Thoracic aorta (tissue), 2 donors: ENCODE measurements at regions not wholly inside any gene's neighbourhood (a gene's known extent, or its start where the extent isn't known, plus 50 kb on each side); places are given as distances from the start of the nearest gene placed in this dataset.

Experiments
- ATAC-seq: fragments of 150-250 bp; one replicate; pipeline ENCODE4 v1.8.0; 2017; ENCODE audit warnings: low read depth; ENCODE audit not compliant: insufficient number of reproducible peaks, low FRiP score
- DNase-seq: peaks from one replicate; pipeline ENCODE4 v3.0.0-alpha.2; 2020; ENCODE audit warnings: low spot score
- H3K27ac ChIP-seq, 2 donors: fragments of 200-600 bp; sonication (generic); 1 replicate in 1 of 2; 2 replicates in 1 of 2; pipeline ENCODE4 v1.5.1; 2016; ENCODE audit warnings: mild to moderate bottlenecking in 2 of 2, moderate library complexity in 2 of 2
- H3K27me3 ChIP-seq: fragments of 200-600 bp; sonication (generic); replicated peaks from 2 replicates; pipeline ENCODE4 v1.6.0; 2016; ENCODE audit warnings: mild to moderate bottlenecking; ENCODE audit not compliant: insufficient read depth
- H3K36me3 ChIP-seq: fragments of 200-600 bp; sonication (generic); one replicate; pipeline ENCODE4 v1.5.1; 2016
- H3K4me1 ChIP-seq, 2 donors: fragments of 200-600 bp; sonication (generic); 1 replicate in 1 of 2; 2 replicates in 1 of 2; pipeline versions ENCODE4 v1.5.1 to v1.6.0; 2016; ENCODE audit warnings: low read depth in 2 of 2, mild to moderate bottlenecking in 1 of 2; ENCODE audit not compliant: control insufficient read depth in 1 of 2
- H3K4me3 ChIP-seq: fragments of 200-600 bp; sonication (generic); 2 replicates; pipeline ENCODE4 v1.5.1; 2016; ENCODE audit warnings: mild to moderate bottlenecking
- H3K9me3 ChIP-seq: fragments of 200-600 bp; sonication (generic); 2 replicates; pipeline ENCODE4 v1.5.1; 2016
- TF ChIP-seq, protein P1 (sequence below): fragments of 200-600 bp; sonication (generic); IDR thresholded peaks from one replicate; pipeline ENCODE4 v1.5.1; 2019; ENCODE audit warnings: antibody characterized with exemption

DNA sequence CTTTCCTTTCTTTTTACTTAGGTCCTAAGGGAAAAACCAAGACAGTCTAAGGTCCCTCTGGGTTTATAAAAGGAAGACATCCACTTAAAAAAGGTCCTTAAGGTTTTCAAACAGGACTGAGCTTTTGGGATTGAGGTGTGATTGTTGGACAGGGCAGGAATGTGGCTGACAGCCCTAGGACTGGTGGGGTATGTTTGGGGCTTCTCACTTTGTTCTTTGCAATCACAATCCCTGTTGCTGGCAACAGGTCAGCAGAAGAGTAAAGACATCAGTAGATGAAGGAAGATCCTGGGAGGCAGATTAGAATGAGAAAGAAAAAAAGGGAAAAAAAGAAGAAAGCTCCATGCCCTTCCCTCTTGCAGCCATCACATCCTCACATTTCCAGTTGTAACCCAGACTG, 101.4 kb upstream of the TARS1 start:
- no peak for DNase-seq
- peaks cover 23 to 57% of the 10 kb centered on the region in 2 donors for H3K4me1 ChIP-seq
- H3K36me3 ChIP-seq: no peaks in the 10 kb centered on the region
- TF ChIP-seq, protein P1, sequence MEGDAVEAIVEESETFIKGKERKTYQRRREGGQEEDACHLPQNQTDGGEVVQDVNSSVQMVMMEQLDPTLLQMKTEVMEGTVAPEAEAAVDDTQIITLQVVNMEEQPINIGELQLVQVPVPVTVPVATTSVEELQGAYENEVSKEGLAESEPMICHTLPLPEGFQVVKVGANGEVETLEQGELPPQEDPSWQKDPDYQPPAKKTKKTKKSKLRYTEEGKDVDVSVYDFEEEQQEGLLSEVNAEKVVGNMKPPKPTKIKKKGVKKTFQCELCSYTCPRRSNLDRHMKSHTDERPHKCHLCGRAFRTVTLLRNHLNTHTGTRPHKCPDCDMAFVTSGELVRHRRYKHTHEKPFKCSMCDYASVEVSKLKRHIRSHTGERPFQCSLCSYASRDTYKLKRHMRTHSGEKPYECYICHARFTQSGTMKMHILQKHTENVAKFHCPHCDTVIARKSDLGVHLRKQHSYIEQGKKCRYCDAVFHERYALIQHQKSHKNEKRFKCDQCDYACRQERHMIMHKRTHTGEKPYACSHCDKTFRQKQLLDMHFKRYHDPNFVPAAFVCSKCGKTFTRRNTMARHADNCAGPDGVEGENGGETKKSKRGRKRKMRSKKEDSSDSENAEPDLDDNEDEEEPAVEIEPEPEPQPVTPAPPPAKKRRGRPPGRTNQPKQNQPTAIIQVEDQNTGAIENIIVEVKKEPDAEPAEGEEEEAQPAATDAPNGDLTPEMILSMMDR: no peak
- H3K27ac ChIP-seq: no peak overlapping the region
- ATAC-seq: no peak
- H3K9me3 ChIP-seq: no peaks in the 10 kb centered on the region
- H3K4me3 ChIP-seq: no peak overlapping the region
- H3K27me3 ChIP-seq: no peaks in the 10 kb centered on the region

DNA sequence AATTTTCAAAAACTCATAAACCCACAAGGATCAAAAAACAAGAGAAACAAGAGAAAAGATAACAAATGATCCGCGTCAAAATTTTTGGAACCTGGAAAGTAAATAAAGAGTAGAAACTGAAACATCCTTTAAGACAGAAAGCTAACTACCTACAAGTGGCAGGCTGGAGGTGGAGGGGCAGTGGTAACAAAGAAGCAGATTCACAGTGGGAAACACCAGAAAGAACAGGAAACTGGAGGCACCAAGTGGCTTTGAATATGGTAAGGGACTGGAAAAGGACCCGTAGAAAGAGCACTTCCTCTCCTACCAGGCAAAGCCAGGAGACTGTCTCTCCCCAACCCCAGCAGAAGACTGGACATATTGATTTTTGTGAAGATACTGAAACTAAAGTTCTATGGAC, 100.6 kb upstream of the TARS1 start:
- H3K4me3 ChIP-seq: no peak overlapping the region
- H3K27ac ChIP-seq: peak overlapping the region in 1 of 2 donors; percentile 58
- no peaks in the 10 kb centered on the region for H3K9me3 ChIP-seq
- H3K4me1 ChIP-seq: peaks cover 23 to 62% of the 10 kb centered on the region in 2 donors
- DNase-seq (no peak), ATAC-seq (no peak)
- H3K27me3 ChIP-seq: no peaks in the 10 kb centered on the region
- TF ChIP-seq, protein P1: no peak
- no peaks in the 10 kb centered on the region for H3K36me3 ChIP-seq

DNA sequence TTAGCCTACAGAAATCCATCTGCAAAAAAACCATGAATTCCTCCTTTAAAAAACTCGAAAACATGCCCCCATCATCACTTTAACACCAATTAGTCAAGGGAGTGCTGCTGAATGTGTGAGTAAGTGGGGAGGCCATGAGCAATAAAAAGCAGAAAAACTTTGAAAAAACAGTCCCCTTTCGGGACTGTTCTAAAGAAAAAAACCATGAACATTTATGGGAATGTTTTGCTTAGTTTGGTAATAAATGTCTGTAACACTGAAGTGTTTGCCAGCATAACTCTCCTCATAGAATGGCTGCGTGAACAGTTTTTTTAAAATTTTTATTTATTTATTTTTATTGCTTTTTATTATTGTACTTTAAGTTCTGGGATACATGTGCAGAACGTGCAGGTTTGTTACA, 99.4 kb upstream of the TARS1 start:
- no peak for ATAC-seq
- Histone ChIP-seq H3K4me1 (peaks cover 23 to 62% of the 10 kb centered on the region in 2 donors), H3K27ac (peak overlapping the region in 1 of 2 donors; percentile 76), H3K36me3 (no peaks in the 10 kb centered on the region), H3K4me3 (no peak overlapping the region), H3K27me3 (no peaks in the 10 kb centered on the region), H3K9me3 (no peaks in the 10 kb centered on the region)
- TF ChIP-seq, protein P1: no peak
- DNase-seq: no peak

DNA sequence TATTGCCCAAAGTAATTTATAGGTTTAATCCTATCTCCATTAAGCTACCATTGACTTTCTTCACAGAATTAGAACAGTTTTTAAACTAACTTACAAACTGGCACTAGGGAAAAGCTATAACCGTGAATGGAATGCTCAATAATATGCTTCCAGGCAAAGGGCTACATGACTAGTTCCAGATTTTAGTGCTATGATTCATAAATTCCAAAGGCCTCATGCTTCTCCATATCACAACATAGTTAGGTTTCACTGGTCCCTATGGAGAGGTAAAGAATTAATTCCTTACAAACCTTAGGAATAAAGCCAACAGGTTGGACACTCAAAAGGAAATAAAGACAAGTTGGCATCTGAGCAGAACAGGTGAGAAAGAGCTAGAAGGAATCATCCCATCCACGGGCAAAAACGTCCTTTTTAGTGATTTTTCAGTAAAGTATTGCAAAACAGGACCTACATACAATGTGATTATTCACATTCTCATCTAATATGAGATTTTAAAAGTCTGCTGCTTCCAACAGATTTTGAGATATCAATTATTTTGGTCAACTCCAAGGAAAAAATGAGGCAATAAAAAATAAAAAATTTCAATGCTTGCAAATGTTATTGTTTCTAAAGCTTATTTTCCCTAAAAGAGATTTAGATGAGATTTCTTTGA, 97.0 kb upstream of the TARS1 start:
- TF ChIP-seq, protein P1: no peak
- H3K27ac ChIP-seq: peak overlapping the region in 1 of 2 donors; percentile 76
- H3K9me3 ChIP-seq: no peaks in the 10 kb centered on the region
- peak; percentile 92 for ATAC-seq
- no peak overlapping the region for H3K4me3 ChIP-seq
- H3K27me3 ChIP-seq: no peaks in the 10 kb centered on the region
- H3K36me3 ChIP-seq: no peaks in the 10 kb centered on the region
- H3K4me1 ChIP-seq: peaks cover 4 to 40% of the 10 kb centered on the region in 2 donors
- DNase-seq: no peak

DNA sequence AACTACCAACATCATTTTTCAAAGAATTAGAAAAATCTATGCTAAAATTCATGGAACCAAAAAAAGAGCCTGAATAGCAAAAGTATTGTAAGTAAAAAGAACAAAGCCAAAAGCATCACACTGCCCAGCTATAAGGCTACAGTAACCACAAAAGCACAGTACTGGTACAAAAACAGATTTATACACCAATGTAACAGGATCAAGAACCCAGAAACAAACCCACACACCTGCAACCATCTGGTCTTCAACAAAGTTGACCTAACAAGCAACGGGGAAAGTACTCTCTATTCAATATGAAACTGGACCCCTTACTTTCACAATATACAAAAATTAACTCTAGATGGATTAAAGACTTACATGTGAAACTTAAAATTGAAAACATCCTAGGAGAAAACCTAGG, 94.2 kb upstream of the TARS1 start:
- no peaks in the 10 kb centered on the region for H3K36me3 ChIP-seq
- no peaks in the 10 kb centered on the region for H3K9me3 ChIP-seq
- no peak for ATAC-seq
- H3K27me3 ChIP-seq: no peaks in the 10 kb centered on the region
- H3K4me3 ChIP-seq: no peak overlapping the region
- no peak overlapping the region for H3K27ac ChIP-seq
- DNase-seq: no peak
- TF ChIP-seq, protein P1: no peak
- H3K4me1 ChIP-seq: peaks cover 4 to 24% of the 10 kb centered on the region in 2 donors
